Right ventricle myocardium superior (tissue), 1 donor: ENCODE measurements at regions not wholly inside any gene's neighbourhood (a gene's known extent, or its start where the extent isn't known, plus 50 kb on each side); places are given as distances from the start of the nearest gene placed in this dataset.
A peak's percentile ranks its signal among the peaks of the same experiment; 100 is the strongest.

Source experiments
- ATAC-seq: fragments of 200-7000 bp; cut with Tn5 transposase; one replicate; pipeline ENCODE4 v1.9.1; 2020; ENCODE audit warnings: mild to moderate bottlenecking; ENCODE audit not compliant: poor library complexity
- DNase-seq: peaks from one replicate; pipeline ENCODE4 v3.0.0-alpha.2; 2020
- intact Hi-C: fragments of 100-400 bp; cut with DNase I; formaldehyde crosslinking; loops from one replicate; pipeline ENCODE4 v1.11.2; 2022
- donor health status: DM: no; HTN: yes; CAD: no; lungs with severe emphysema.

- ATAC-seq (peak; percentile 73), DNase-seq (no peak)
- intact Hi-C loops, result no loop called here
Measured at GRCh38 chr9:80467632-80468031, 895.9 kb downstream of the TLE4 start.

GRCh38 chr9:80465556-80465955, 893.8 kb downstream of the TLE4 start:
- intact Hi-C loops, result no loop called here
- ATAC-seq (no peak), DNase-seq (no peak)

- DNase-seq (no peak), ATAC-seq (no peak)
- intact Hi-C loops, result no loop called here
Measured at GRCh38 chr9:80449513-80449912, 877.7 kb downstream of the TLE4 start.

GRCh38 chr9:80448996-80449395, 877.2 kb downstream of the TLE4 start:
- intact Hi-C loops, result no loop called here
- DNase-seq, result no peak
- no peak for ATAC-seq

DNA sequence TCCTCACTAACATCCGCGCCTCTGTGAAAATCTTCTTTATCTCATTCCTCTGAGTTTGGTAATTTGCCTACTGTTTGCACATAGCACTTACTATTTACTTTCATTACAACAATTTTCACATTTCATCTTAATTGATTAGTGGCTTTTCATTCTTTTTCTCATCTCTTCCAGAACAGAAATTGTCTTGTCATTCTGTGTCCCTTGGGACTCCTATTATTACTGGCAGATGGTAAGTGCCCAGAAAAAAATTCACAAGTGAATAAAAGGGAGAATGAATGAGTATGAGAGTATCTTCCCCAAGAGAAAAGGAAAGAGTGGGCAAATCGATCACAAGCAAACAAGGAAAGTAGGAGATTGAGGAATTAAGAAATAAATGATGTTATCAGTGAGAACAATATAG, 876.1 kb downstream of the TLE4 start:
- DNase-seq (no peak), ATAC-seq (no peak)
- intact Hi-C loops, result no loop called here

DNA sequence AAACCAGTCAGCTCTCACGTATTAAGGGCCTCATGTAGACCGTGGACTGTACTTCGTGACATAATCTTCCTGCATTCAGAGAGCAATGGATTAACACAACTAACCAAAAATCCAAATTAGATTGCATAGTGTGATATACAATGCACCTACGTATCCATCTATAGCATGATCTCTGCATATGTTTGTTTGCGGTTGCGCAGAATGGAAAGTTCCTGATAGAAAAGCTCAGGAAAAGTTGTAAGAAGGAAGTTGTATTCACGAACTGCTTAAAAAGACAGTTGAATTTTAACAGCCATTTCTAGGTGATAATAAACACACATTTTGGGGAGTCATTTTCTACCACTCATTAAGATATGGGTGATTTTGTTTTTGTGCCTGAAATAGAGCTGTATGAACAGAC, 869.0 kb downstream of the TLE4 start:
- DNase-seq (no peak), ATAC-seq (no peak)
- intact Hi-C loops, result no loop called here

DNA sequence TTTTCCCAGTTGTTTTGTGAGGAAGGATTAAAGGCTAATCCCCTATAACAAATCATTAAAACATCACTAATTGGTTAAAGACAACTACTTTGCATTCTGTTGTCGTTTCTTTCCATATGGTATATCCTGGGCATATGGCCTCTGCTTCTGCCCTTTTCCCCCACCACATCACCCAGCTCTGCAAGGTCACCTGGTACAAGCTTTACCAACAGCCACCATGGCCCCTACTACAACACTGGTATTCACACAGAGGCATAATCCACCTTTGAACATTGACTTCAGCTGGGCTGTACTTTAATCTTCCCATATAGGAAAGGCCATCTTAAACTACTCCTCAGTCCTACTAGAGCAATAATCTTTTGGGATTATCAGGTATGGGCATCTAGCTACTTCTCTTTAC, 866.1 kb downstream of the TLE4 start:
- ATAC-seq (no peak), DNase-seq (no peak)
- intact Hi-C loops, result no loop called here

DNA sequence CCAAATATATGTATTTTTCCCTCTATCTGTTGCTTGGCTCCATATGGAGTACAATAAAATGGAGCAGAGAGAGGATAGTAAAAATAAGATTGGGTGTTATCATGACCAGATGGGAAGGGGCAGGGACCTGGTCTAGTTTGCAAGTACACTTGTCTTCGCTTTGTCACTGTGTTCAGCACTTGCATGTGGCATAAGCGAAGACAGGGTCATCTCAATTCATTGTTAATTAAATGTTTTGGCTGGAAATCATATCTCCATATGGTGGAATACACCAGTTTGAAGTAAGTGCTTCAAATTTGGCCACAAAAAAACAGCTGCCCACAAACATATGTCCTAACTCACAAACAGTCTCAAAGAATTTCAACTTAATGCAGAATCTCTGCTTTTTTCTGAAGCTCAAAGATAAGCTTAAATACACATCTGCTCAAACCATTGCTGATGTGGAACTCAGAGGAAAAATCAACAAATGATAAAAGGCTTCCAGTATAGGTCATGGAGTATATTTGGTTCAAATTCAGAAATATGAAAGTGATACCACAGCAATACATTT, 865.4 kb downstream of the TLE4 start:
- DNase-seq (no peak), ATAC-seq (no peak)
- intact Hi-C loops, result no loop called here

GRCh38 chr9:80435591-80435990, 863.8 kb downstream of the TLE4 start:
- no peak for DNase-seq
- intact Hi-C loops, result no loop called here
- no peak for ATAC-seq

GRCh38 chr9:80426992-80427391, 855.2 kb downstream of the TLE4 start:
- no peak for DNase-seq
- ATAC-seq, result no peak
- intact Hi-C loops, result no loop called here

GRCh38 chr9:80417211-80417773, 845.5 kb downstream of the TLE4 start:
- DNase-seq, result no peak
- intact Hi-C loops, result no loop called here
- ATAC-seq, result no peak

DNA sequence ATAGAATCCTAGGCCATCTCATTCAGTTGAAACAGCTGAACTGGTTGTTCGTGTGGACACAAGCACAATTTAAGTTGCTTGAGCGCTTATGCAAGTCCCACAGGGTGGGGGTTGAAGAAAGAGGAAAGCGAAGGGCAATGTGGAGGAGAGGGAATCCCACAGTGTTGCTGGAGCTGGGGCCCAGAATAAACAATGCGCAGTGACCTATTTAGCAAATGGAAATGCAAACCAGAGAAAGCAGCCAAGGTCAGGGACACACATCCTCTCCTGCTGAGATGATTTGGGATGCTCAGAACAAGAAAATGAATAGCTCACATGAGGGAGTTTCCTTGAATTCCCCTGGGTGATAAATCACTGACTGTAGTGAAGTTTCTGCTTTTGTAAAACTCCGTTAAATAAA, 838.3 kb downstream of the TLE4 start:
- intact Hi-C loops, result no loop called here
- DNase-seq (no peak), ATAC-seq (no peak)

DNA sequence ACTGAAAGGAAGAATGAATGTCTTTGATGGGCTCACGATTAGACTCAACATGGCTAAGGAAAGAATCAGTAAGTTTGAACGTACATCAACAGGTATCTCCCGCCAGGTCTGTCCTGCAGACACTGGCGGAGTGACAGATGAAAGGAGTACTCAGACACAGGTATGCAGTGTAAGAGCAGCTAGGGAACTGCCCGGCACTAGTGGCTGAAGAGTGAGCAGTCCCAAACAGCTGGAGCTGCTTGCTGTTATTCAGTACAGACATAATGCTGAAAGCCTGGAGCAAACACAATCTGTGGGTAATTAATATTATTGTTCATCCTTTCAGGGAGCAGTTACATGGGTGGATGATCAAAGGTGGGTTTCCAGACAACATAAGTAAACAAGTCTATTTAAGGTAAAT, 835.5 kb downstream of the TLE4 start:
- ATAC-seq, result no peak
- DNase-seq, result no peak
- intact Hi-C loops, result no loop called here

- no peak for DNase-seq
- intact Hi-C loops, result no loop called here
- no peak for ATAC-seq
Measured at GRCh38 chr9:80401243-80401642, 829.5 kb downstream of the TLE4 start.

DNA sequence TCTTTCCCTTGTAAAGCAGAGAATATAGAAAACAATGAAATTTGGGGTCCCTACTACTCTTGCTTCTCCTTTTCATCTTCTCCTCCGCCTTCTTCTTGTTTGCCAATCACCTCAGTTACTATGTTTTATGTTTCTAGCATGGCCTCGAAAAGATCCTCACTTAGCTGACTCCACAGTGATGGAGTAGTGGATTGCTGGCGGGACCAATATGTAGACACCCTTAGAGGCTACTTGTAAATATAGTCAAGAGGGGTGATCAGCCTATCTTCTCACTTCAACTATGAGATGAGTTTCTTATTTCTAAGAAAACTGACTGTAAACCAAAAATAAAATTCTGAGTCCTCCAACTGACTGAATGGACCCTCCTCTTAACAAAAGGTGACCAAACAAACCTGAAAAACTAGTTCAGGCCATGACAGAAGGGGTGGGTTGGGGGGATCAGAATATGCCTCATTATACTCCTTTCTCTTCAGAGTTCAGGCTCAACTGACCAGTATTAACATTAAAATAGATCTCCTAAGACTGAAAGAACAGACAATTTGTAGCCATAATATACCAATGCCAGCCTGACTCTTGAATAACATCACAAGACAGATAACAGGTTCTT, 829.0 kb downstream of the TLE4 start:
- ATAC-seq (no peak), DNase-seq (no peak)
- intact Hi-C loops, result no loop called here

GRCh38 chr9:80399606-80400005, 827.8 kb downstream of the TLE4 start:
- ATAC-seq, result no peak
- no peak for DNase-seq
- intact Hi-C loops, result no loop called here

DNA sequence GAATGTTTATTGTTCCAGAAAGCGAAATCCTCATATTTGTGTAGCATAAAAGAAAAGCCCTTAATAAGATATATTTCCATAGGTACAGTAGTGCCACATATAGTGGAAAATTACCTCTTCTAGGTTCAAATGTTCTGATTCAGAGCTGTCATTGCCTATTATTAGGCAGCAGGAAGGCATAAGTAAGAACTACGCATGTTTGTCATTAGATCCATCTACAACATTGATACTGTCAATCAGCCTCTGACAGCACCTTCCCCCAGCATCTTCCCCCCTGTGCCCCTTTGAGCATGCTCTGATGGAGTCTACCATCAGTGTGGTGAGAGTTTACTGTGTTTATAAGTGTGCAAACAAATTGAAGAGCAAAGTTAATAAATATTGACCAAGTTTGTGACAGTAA, 816.1 kb downstream of the TLE4 start:
- ATAC-seq, result no peak
- no peak for DNase-seq
- intact Hi-C loops, result no loop called here

DNA sequence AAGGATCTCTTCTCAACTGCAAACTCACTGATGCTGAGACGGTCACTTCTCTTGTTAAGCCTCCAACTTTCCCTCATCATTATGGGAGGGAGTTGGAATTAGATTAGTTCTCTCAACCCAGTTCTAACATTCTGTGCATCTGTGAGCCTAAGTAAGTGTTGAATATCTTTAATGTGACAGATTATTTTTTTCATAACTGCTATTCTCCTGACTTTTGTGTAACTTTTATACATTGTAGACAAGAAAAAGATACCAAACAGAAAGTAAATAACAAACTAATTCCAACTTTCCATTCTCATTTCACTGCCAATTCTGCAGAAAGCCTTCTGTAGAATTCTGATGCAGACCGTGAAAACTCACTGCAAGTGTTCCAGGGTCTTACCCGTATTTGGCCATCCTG, 813.5 kb downstream of the TLE4 start:
- ATAC-seq (no peak), DNase-seq (no peak)
- intact Hi-C loops, result no loop called here

GRCh38 chr9:80383331-80383730, 811.6 kb downstream of the TLE4 start:
- ATAC-seq, result no peak
- intact Hi-C loops, result no loop called here
- no peak for DNase-seq

- no peak for DNase-seq
- intact Hi-C loops, result no loop called here
- no peak for ATAC-seq
Measured at GRCh38 chr9:80382211-80382891, 810.6 kb downstream of the TLE4 start.
